Stimulated activated naive CD8-positive, alpha-beta T cell treated with anti-CD3 and anti-CD28 coated beads, Interleukin-15, amount 100 ng/mL, for 72 hours (primary cell): ENCODE measurements at regions not wholly inside any gene's neighbourhood (a gene's known extent, or its start where the extent isn't known, plus 50 kb on each side); places are given as distances from the start of the nearest gene placed in this dataset.
A peak's percentile ranks its signal among the peaks of the same experiment; 100 is the strongest.
"Not testable (repeated sequence)": the region's sequence is repeated elsewhere in the genome, so short reads cannot be mapped to it uniquely, and the experiment has no call there.

Experiments
- ATAC-seq: fragments of 150-1000 bp; cut with Tn5 transposase; 2 replicates; pipeline ENCODE4 v1.10.0; 2021; ENCODE audit warnings: mild to moderate bottlenecking, moderate library complexity
- DNase-seq, 2 donors: peaks; one replicate each; pipeline ENCODE4 v3.0.0; 2021 to 2022
- H3K27ac Mint-ChIP-seq, 2 donors: one replicate each; pipeline ENCODE4 v1.8.0; 2022; ENCODE audit warnings: mild to moderate bottlenecking in 2 of 2, mixed read lengths in 2 of 2, moderate library complexity in 2 of 2
- H3K27me3 Mint-ChIP-seq: one replicate; pipeline ENCODE4 v1.8.0; 2022; ENCODE audit warnings: mixed read lengths
- H3K4me1 Mint-ChIP-seq: one replicate; pipeline ENCODE4 v1.8.0; 2022; ENCODE audit warnings: mild to moderate bottlenecking, mixed read lengths
- H3K4me3 Mint-ChIP-seq, 2 donors: one replicate each; pipeline ENCODE4 v1.8.0; 2022; ENCODE audit warnings: mild to moderate bottlenecking in 2 of 2, mixed read lengths in 2 of 2, moderate library complexity in 1 of 2
- H3K9me3 Mint-ChIP-seq, 2 donors: one replicate each; pipeline ENCODE4 v1.8.0; 2022; ENCODE audit warnings: mixed read lengths in 2 of 2

GRCh38 chr12:68435816-68436215, 103.7 kb upstream of the MDM1 start:
- H3K4me1 Mint-ChIP-seq, result peaks cover 1% of the 10 kb centered on the region

GRCh38 chr12:68438601-68439000, 106.4 kb upstream of the MDM1 start:
- ATAC-seq, result no peak
- H3K4me1 Mint-ChIP-seq, result peaks cover 29% of the 10 kb centered on the region

More at GRCh38 chr12:68435816-68436215, 103.7 kb upstream of the MDM1 start:
- Mint-ChIP-seq H3K9me3 (peaks cover 9 to 23% of the 10 kb centered on the region in 2 donors), H3K4me3 (no peak overlapping the region), H3K27ac (no peak overlapping the region), H3K27me3 (no peaks in the 10 kb centered on the region)
- DNase-seq (no peak), ATAC-seq (no peak)

GRCh38 chr12:68439368-68440045, 107.3 kb upstream of the MDM1 start:
- DNase-seq, result no peak
- ATAC-seq, result no peak
- H3K27me3 Mint-ChIP-seq, result no peaks in the 10 kb centered on the region
- peaks cover 34% of the 10 kb centered on the region for H3K4me1 Mint-ChIP-seq
- H3K9me3 Mint-ChIP-seq, result peaks cover 21 to 33% of the 10 kb centered on the region in 2 donors
- H3K27ac Mint-ChIP-seq, result no peak overlapping the region
- no peak overlapping the region for H3K4me3 Mint-ChIP-seq

More at GRCh38 chr12:68438601-68439000, 106.4 kb upstream of the MDM1 start:
- H3K9me3 Mint-ChIP-seq, result peaks cover 13 to 30% of the 10 kb centered on the region in 2 donors
- H3K27ac Mint-ChIP-seq, result no peak overlapping the region
- no peaks in the 10 kb centered on the region for H3K27me3 Mint-ChIP-seq
- DNase-seq, result no peak
- H3K4me3 Mint-ChIP-seq, result no peak overlapping the region

GRCh38 chr12:68440068-68440581, 108.0 kb upstream of the MDM1 start:
- Mint-ChIP-seq H3K9me3 (peaks cover 16 to 30% of the 10 kb centered on the region in 2 donors), H3K27me3 (no peaks in the 10 kb centered on the region), H3K4me1 (peaks cover 34% of the 10 kb centered on the region), H3K27ac (no peak overlapping the region), H3K4me3 (no peak overlapping the region)
- DNase-seq (no peak), ATAC-seq (no peak)

GRCh38 chr12:68441167-68441566, 109.0 kb upstream of the MDM1 start:
- ATAC-seq (no peak), DNase-seq (no peak)
- Mint-ChIP-seq H3K9me3 (peaks cover 12 to 20% of the 10 kb centered on the region in 2 donors), H3K4me3 (peak overlapping the region in 1 of 2 donors; percentile 46), H3K4me1 (peaks cover 40% of the 10 kb centered on the region), H3K27ac (peak overlapping the region; percentile 14 to 22), H3K27me3 (no peaks in the 10 kb centered on the region)

- H3K27me3 Mint-ChIP-seq, result not testable (repeated sequence)
- ATAC-seq (peak; percentile 67), DNase-seq (peak in 1 of 2 donors; percentile 35)
- Mint-ChIP-seq H3K4me3 (peak overlapping the region; percentile 17 to 69), H3K9me3 (peaks cover 12 to 20% of the 10 kb centered on the region in 2 donors), H3K27ac (peak overlapping the region; percentile 69 to 80), H3K4me1 (peaks cover 52% of the 10 kb centered on the region)
Measured at GRCh38 chr12:68442353-68442972, 110.3 kb upstream of the MDM1 start.

- peaks cover 64% of the 10 kb centered on the region for H3K4me1 Mint-ChIP-seq
- not testable (repeated sequence) for H3K27me3 Mint-ChIP-seq, DNase-seq, ATAC-seq, H3K27ac Mint-ChIP-seq
- peaks cover 12 to 20% of the 10 kb centered on the region in 2 donors for H3K9me3 Mint-ChIP-seq
- H3K4me3 Mint-ChIP-seq, result peak overlapping the region in 1 of 2 donors; percentile 10
Measured at GRCh38 chr12:68443695-68444094, 111.5 kb upstream of the MDM1 start.

- no peak overlapping the region for H3K27ac Mint-ChIP-seq
- ATAC-seq (no peak), DNase-seq (no peak)
- H3K4me1 Mint-ChIP-seq, result peaks cover 82% of the 10 kb centered on the region
- no peak overlapping the region for H3K4me3 Mint-ChIP-seq
- H3K9me3 Mint-ChIP-seq, result peaks cover 12 to 20% of the 10 kb centered on the region in 2 donors
- H3K27me3 Mint-ChIP-seq, result no peaks in the 10 kb centered on the region
Measured at GRCh38 chr12:68445824-68446223, 113.7 kb upstream of the MDM1 start.

GRCh38 chr12:68446384-68446783, 114.2 kb upstream of the MDM1 start:
- ATAC-seq (no peak), DNase-seq (no peak)
- Mint-ChIP-seq H3K9me3 (peaks cover 12 to 20% of the 10 kb centered on the region in 2 donors), H3K27ac (no peak overlapping the region), H3K4me3 (peak overlapping the region in 1 of 2 donors; percentile 54), H3K27me3 (no peaks in the 10 kb centered on the region), H3K4me1 (peaks cover 82% of the 10 kb centered on the region)

- no peak for ATAC-seq
Measured at GRCh38 chr12:68446901-68447796, 115.0 kb upstream of the MDM1 start.

GRCh38 chr12:68447797-68448260, 115.7 kb upstream of the MDM1 start:
- H3K9me3 Mint-ChIP-seq, result peaks cover 12 to 15% of the 10 kb centered on the region in 2 donors
- peak overlapping the region in 1 of 2 donors; percentile 71 for H3K4me3 Mint-ChIP-seq
- no peak overlapping the region for H3K27ac Mint-ChIP-seq
- peaks cover 82% of the 10 kb centered on the region for H3K4me1 Mint-ChIP-seq
- ATAC-seq, result no peak
- DNase-seq, result no peak
- no peaks in the 10 kb centered on the region for H3K27me3 Mint-ChIP-seq

More at GRCh38 chr12:68446901-68447796, 115.0 kb upstream of the MDM1 start:
- DNase-seq, result no peak
- no peaks in the 10 kb centered on the region for H3K27me3 Mint-ChIP-seq
- peak overlapping the region; percentile 44 to 71 for H3K4me3 Mint-ChIP-seq
- H3K27ac Mint-ChIP-seq, result peak overlapping the region in 1 of 2 donors; percentile 88
- H3K9me3 Mint-ChIP-seq, result peaks cover 12 to 16% of the 10 kb centered on the region in 2 donors
- peaks cover 82% of the 10 kb centered on the region for H3K4me1 Mint-ChIP-seq

- Mint-ChIP-seq H3K4me1 (peaks cover 82% of the 10 kb centered on the region), H3K4me3 (peak overlapping the region in 1 of 2 donors; percentile 41), H3K27me3 (no peaks in the 10 kb centered on the region), H3K9me3 (peaks cover 2 to 6% of the 10 kb centered on the region in 2 donors), H3K27ac (peak overlapping the region in 1 of 2 donors; percentile 34)
- DNase-seq, result no peak
- no peak for ATAC-seq
Measured at GRCh38 chr12:68449196-68449595, 117.0 kb upstream of the MDM1 start.

GRCh38 chr12:68450947-68451260, 118.7 kb upstream of the MDM1 start:
- Mint-ChIP-seq H3K9me3 (peaks cover 1 to 6% of the 10 kb centered on the region in 2 donors), H3K27ac (peak overlapping the region; percentile 96 to 97), H3K4me1 (peaks cover 96% of the 10 kb centered on the region), H3K27me3 (no peaks in the 10 kb centered on the region), H3K4me3 (peak overlapping the region; percentile 74 to 79)
- ATAC-seq (peak; percentile 86), DNase-seq (peak in 1 of 2 donors; percentile 64)

- Mint-ChIP-seq H3K27me3 (no peaks in the 10 kb centered on the region), H3K27ac (peak overlapping the region; percentile 96 to 97), H3K4me1 (peaks cover 98% of the 10 kb centered on the region), H3K9me3 (peaks cover 7 to 12% of the 10 kb centered on the region in 2 donors), H3K4me3 (peak overlapping the region; percentile 74 to 79)
- DNase-seq (peak; percentile 70 to 76), ATAC-seq (peak; percentile 88)
Measured at GRCh38 chr12:68451261-68452077, 119.3 kb upstream of the MDM1 start.
